Stimulated activated CD4-positive, alpha-beta T cell treated with anti-CD3 and anti-CD28 coated beads, Interleukin-4, amount 100 ng/mL, for 48 hours (primary cell): ENCODE measurements at regions not wholly inside any gene's neighbourhood (a gene's known extent, or its start where the extent isn't known, plus 50 kb on each side); places are given as distances from the start of the nearest gene placed in this dataset.

Source experiments
- DNase-seq, 2 donors: peaks; one replicate each; pipeline ENCODE4 v3.0.0-alpha.2; 2020; ENCODE audit warnings: low read depth in 2 of 2

DNA sequence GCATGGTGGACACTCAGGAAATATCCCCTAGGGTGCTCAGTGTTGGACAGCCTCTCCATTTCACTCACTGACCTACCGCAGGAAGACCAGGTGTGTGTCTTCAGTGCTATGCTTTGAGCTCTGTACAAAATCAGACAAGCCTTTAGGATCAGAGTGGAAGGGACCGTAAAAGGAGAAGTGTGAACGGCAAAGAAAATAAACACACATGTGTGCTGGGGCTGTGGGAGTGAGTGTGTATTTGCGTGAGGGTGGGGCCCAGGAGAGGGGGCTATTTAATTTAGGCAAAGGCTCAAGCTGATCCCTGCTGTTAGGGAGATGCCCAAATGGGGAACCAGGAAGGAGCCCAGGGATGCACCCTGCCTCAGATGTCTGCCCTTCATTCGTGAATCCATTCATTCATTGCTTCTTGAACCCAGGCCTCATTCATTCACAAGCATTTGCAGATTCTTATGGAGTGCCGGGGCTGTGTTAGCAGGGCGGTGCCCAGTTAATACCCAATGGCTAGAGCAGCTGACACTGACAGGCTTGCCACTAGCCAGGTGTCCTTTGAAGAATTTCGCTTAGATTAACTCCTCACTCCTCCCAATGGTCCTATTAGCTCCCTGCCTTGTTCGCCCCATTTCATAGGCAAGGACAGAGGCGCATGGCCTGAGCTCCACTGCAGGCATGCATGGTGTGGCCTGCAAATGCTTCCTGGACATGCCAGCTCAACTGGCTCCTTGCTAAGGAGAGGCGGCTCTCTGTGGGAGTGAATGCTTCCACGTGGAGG is 296.7 kb upstream of the FOXF1 start:
- no peak for DNase-seq

GRCh38 chr16:86214326-86215232 is 295.7 kb upstream of the FOXF1 start:
- DNase-seq: no peak

- DNase-seq: no peak
These were observed 294.9 kb upstream of the FOXF1 start for GRCh38 chr16:86215233-86215978.

DNA sequence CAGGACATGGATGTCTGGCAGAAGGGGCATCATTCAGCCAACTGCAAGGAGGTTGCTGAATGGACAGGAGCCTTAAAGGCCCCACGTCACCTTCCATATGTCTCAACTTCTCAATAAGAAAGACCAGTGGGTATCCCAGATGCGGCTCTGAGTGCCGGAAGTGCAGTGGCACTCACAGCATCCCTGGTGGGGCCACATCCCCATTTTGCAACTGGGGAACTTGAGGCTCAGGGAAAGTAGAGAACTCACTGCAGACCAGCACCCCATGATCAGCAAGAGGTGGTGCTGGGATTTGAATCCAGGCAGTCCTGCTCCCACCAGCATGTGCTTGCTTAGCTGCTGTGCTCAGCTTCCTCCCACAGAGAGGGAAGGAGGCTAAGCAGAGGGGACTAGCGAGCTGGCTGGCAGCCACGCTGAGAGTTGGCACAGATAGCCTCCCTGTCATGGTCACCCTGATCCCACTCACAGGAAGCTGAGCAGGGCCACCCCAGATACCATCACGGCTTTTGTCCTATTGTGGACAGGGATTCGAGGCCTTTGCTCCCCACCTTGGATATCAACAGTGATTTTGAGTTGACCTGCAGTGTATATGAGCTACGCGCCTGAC is 294.2 kb upstream of the FOXF1 start:
- DNase-seq: no peak

- DNase-seq: no peak
These were observed 293.7 kb upstream of the FOXF1 start for GRCh38 chr16:86216591-86216990.

DNA sequence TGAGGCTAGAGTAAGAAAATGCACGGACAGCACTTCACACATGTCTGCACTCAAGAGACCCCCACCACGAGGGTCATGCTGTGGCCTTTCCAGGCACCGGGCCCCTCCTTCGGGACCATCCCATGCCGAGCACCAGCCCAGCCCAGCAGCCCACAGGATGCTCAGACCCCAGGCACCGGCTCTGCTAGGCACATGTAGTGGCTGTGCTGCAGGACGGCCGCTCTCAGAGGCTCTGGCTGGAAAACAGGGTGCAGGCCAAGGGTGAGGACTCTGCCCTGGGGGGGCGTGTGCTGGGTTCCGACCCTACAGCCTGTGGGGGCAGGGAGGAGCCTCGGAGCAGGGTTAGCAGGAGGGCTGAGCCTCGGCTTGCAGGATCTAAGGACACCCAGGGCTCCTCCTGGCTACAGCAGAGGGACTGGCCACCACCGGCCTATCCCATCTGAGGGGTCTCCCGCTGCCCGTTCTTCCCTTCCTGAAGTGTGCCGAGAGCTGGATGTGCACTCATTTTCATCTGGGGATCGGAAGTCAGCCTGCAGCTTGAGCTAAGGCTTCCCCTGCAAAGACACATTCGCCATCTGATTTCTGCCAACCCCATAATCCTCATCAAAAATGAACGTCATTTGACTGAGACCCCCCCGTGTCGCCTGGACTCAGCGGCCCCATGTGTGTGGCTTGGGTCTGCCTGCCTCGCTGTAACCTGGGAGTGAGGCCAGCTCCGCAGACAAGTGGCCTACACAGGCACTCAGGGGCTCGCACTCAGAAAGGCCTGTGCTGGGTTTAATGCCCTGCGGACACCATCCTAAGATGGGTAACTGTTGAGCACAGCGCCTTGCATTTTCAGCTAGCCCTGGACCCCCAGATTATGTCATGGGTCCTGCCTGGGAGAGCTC is 293.1 kb upstream of the FOXF1 start:
- DNase-seq: no peak

GRCh38 chr16:86217891-86218270 is 292.4 kb upstream of the FOXF1 start:
- DNase-seq: no peak

DNA sequence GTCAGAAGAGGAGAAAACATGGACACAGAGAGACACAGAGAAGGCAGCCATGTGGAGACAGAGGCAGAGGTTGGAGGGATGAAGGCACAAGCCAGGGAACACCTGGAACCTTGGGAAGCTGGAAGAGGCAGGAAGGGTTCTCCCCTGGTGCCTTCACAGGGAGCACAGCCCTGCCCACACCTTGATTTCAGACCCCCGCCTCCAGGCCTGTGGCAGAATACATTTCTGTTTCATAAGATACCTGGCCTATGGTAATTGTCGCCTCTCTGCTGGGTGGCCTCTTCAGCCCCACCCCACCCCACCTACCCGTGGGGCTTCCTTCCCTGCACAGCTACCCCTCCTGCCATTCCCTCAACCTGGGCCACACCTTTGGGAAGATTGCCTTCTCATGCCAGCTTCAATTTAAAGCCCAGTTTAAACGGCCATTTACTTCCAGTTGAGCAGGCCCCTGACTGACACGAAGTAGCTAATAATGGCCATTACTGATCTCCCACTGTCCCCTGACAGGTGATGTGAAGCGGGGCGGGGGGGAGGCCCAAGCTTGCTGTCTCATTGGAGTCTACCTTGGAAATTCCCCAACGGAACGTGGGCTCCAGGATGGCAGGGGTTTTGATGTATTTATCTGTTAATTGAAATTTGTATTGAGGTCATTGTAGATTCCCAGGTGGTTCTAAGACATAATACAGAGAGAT is 291.7 kb upstream of the FOXF1 start:
- no peak for DNase-seq

- no peak for DNase-seq
These were observed 290.5 kb upstream of the FOXF1 start for GRCh38 chr16:86219655-86220445.

DNA sequence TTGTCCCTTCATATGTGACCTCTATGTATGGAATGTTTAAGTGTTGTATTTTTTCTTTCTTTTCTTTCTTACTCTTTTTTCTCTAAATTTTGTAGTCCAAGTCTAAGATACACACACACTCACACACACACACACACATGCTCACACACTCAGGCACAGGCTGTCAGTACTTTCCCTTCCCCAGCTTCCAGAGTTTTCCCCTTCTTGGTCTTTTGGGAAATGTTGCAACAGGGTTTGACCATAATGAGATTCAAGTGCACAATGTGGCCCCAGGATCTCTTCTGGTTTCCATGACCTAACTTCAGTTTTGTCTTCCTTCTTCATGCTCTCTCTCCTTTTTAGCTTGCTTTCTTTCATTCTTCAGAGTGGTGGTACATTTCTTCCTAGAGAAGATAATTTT is 289.8 kb upstream of the FOXF1 start:
- no peak for DNase-seq

DNA sequence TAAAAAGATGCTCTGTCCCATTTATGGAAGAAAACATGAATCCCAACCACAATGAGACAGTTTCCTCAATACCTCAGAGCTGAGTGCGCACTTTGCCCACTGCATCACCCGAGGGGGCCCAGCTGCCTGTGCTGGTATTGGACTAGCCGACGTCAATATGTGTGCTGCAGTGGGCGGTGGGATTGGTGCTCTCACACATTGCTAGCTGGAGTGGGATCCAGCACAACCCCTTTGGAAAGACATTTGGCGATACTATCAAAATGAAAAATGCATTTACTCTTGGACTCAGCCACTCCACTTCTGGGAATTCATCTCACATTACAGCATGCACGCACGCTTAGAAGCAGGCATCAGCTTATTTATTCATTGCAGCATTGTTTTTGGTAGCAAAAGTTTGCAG is 289.2 kb upstream of the FOXF1 start:
- DNase-seq: no peak

- no peak for DNase-seq
These were observed 287.8 kb upstream of the FOXF1 start for GRCh38 chr16:86222547-86222946.

DNA sequence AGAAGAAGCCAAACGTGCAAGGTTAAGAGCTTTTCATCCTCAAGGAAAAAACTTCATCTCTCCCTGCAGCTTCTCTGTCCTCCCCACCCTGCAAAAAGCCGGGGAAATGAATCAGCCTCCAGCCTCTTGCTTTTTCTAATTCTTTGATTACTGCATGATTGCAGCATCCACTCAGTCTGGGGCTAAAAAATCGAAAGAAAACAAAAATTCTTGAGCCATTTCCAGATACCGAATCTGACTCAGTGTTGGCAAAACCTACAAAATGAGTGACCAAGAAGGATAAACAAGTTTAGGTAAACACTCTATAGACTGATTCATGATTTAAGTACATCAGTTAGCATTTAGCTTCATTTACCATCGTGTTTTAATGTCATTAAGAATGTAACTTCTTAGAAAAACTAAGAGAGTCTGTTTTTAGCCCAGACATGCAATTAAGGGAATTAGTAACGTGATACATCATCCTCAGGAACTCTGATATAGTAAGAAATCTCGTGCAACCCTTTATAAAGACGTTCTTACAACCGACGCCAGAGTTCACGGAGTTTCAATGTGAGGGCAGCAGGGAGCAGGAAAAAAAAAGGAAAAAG is 287.3 kb upstream of the FOXF1 start:
- DNase-seq: no peak

DNA sequence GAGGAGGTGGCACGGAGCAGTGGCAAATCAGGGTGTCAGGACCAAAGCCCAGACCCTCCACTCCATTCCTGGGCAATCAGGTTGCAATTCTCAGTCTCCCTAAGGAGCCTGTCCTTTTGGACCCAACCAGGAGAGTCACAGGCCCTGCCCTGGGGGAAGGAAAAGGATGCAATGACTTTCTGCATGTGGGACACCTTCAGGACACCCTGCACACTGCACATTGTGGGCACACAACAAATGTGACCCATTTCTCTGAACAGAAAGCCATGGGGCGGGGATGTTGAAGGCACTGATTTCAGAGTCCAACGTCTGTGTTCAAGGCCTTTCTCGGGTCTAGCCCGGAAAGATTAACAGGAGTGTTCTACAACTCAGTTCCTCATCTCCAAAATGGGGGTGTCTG is 286.2 kb upstream of the FOXF1 start:
- no peak for DNase-seq

DNA sequence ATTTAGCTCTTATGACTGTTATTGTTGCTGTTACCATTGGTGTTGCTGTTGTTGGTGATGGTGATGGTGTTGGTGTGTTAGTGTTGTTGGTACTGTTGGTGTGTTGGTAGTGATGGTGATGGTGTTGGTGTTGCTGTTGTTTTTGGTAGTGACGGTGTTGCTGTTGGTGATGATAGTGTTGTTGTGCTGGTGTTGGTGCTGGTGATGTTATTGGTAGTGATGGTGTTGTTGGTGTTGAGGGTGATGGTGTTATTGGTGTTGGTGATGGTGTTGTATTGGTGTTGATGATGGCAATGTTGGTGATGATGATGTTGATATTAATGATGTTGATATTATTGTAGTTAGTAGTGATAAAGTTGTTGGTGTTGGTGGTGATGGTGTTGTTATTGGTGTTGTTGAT is 285.7 kb upstream of the FOXF1 start:
- DNase-seq: no peak

GRCh38 chr16:86225905-86226371 is 284.4 kb upstream of the FOXF1 start:
- no peak for DNase-seq

GRCh38 chr16:86227041-86227440 is 283.3 kb upstream of the FOXF1 start:
- no peak for DNase-seq

DNA sequence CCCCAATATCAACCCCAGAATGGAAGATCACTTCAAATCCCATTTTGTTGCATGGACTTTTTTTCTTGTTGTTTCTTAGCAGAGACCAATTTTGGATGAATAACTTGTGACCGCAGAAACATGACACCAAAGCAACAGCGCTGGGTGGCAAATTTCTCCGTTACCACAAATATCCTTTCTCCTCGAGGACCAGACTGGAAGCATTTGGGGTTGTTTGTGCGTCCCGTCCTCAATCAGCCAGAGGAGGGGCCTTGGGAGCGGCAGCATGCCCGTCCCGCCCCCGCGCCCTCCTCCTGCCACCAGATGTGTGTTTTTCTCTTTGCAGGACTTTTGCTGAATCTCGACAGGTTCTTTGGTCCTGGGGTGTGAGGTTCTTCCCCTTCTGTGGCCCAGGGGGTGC is 282.5 kb upstream of the FOXF1 start:
- no peak for DNase-seq

- DNase-seq: no peak
These were observed 281.6 kb upstream of the FOXF1 start for GRCh38 chr16:86228713-86229112.
